ENCODE measurements at regions not wholly inside any gene's neighbourhood (a gene's known extent, or its start where the extent isn't known, plus 50 kb on each side); places are given as distances from the start of the nearest gene placed in this dataset.

GRCh38 chr12:13591488-13591887 is 389.9 kb downstream of the GRIN2B start:
- H3K27me3 ChIP-seq (ENCODE audit: control insufficient read depth, insufficient read depth, low read length): no peaks in the 10 kb centered on the region
- no peak overlapping the region for H4K91ac ChIP-seq (ENCODE audit: insufficient read depth, low read depth, low read length)
- intact Hi-C loops (cut with micrococcal nuclease) (no loop called here), in situ Hi-C loops (cut with MboI; ENCODE audit: low sequenced_read_pairs) (no loop called here), dilution Hi-C loops (cut with HindIII; ENCODE audit: low sequenced_read_pairs, unreplicated experiment) (no loop called here)
- TF ChIP-seq BHLHE40 (IDR thresholded peaks at IDR 0.05; ENCODE audit: low read depth, low read length): no peak
- no peak for TF ChIP-seq MXI1 (IDR thresholded peaks at IDR 0.05; ENCODE audit: borderline replicate concordance, low read depth, low read length)
- no peak for TF ChIP-seq RCOR1 (IDR thresholded peaks at IDR 0.05; ENCODE audit: insufficient replicate concordance, low read length)
- no peak for TF ChIP-seq CEBPB (IDR thresholded peaks at IDR 0.05; ENCODE audit: low read depth, low read length)
- TF ChIP-seq RFX5 (IDR thresholded peaks at IDR 0.05; ENCODE audit: low read depth, low read length): no peak
- no peak for TF ChIP-seq RAD21 (IDR thresholded peaks at IDR 0.05; ENCODE audit: low read length)
- TF ChIP-seq MAZ (IDR thresholded peaks at IDR 0.05; ENCODE audit: borderline replicate concordance, low read depth, low read length): no peak
- no peak for TF ChIP-seq MAFK (IDR thresholded peaks at IDR 0.05; ENCODE audit: low read depth, low read length)
- no peak for TF ChIP-seq ELK1 (IDR thresholded peaks at IDR 0.05; ENCODE audit: borderline replicate concordance, low read depth, low read length)
- TF ChIP-seq POLR2A (IDR thresholded peaks at IDR 0.05; ENCODE audit: low read depth, low read length): no peak
- TF ChIP-seq, protein P1, sequence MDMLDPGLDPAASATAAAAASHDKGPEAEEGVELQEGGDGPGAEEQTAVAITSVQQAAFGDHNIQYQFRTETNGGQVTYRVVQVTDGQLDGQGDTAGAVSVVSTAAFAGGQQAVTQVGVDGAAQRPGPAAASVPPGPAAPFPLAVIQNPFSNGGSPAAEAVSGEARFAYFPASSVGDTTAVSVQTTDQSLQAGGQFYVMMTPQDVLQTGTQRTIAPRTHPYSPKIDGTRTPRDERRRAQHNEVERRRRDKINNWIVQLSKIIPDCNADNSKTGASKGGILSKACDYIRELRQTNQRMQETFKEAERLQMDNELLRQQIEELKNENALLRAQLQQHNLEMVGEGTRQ (IDR thresholded peaks at IDR 0.05; ENCODE audit: low read depth, low read length): no peak
- H3K9me3 ChIP-seq (ENCODE audit: control insufficient read depth, insufficient read depth, low read length): no peaks in the 10 kb centered on the region
- H4K20me1 ChIP-seq (ENCODE audit: insufficient read depth, low read length): no peaks in the 10 kb centered on the region
- H3K23ac ChIP-seq (ENCODE audit: low read depth, low read length): no peak overlapping the region
- no peak overlapping the region for H2AK9ac ChIP-seq (replicated peaks; ENCODE audit: low read depth, low read length, poor library complexity)
- DNase-seq (no peak), ATAC-seq (ENCODE audit: low read depth) (no peak)
- no peak overlapping the region for H2BK5ac ChIP-seq (ENCODE audit: low read depth, low read length, poor library complexity, severe bottlenecking)
- no peak overlapping the region for H2AK5ac ChIP-seq (ENCODE audit: low read depth, low read length)
- no peak overlapping the region for H3K18ac ChIP-seq (ENCODE audit: low read depth, low read length)
- no peak overlapping the region for H3K56ac ChIP-seq (ENCODE audit: extremely low read depth, insufficient read depth, low read length)
- ChIA-PET CTCF (no interaction called here), POLR2A (ENCODE audit: unreplicated experiment) (no interaction called here)
- BruUV-seq (replicated peaks): no TSS peak
- no peaks in the 10 kb centered on the region for H3K79me1 ChIP-seq (ENCODE audit: low read depth in 1 of 2, low read length in 2 of 2)
- no peak overlapping the region for H3K27ac ChIP-seq (ENCODE audit: insufficient read depth, low read length)
- H3K4me1 ChIP-seq (ENCODE audit: control insufficient read depth, insufficient read depth, low read length): no peaks in the 10 kb centered on the region
- H2BK20ac ChIP-seq (ENCODE audit: low read depth, low read length): no peak overlapping the region
- no peak overlapping the region for H3K14ac ChIP-seq (replicated peaks; ENCODE audit: low read depth, low read length)
- no peak overlapping the region for H4K8ac ChIP-seq (ENCODE audit: low read depth in 2 of 2, low read length in 2 of 2)
- H3K9ac ChIP-seq (ENCODE audit: low read depth, low read length): no peak overlapping the region
- no peak overlapping the region for H3K4me3 ChIP-seq (ENCODE audit: insufficient read depth, low read depth, low read length)
- no peak overlapping the region for H2BK120ac ChIP-seq (ENCODE audit: low read depth, low read length)
- H3K36me3 ChIP-seq (ENCODE audit: control insufficient read depth, insufficient read depth, low read length): no peaks in the 10 kb centered on the region
- H4K5ac ChIP-seq (ENCODE audit: low read depth, low read length): no peak overlapping the region
- H3K9me1 ChIP-seq (ENCODE audit: insufficient read depth, low read length): no peaks in the 10 kb centered on the region
- H2AFZ ChIP-seq (replicated peaks; ENCODE audit: low read length, poor library complexity): no peak overlapping the region
- H3K4ac ChIP-seq (ENCODE audit: low read depth, low read length): no peak overlapping the region
- no peak overlapping the region for H3K4me2 ChIP-seq (ENCODE audit: low read depth, low read length)
- no peak overlapping the region for H2BK15ac ChIP-seq (ENCODE audit: low read depth, low read length)

Data from IMR-90 (cell line).